Fibroblast of lung (primary cell): ENCODE measurements at regions not wholly inside any gene's neighbourhood (a gene's known extent, or its start where the extent isn't known, plus 50 kb on each side); places are given as distances from the start of the nearest gene placed in this dataset.

Experiments used
- CTCF ChIP-seq, 2 donors: IDR thresholded peaks in 1 of 2; conservative IDR thresholded peaks in 1 of 2; 1 replicate in 1 of 2; 2 replicates in 1 of 2; pipeline ENCODE4 v1.5.1; 2011 to 2012; ENCODE audit warnings: low read length in 2 of 2, control low read depth in 1 of 2, inconsistent platforms in 1 of 2, low read depth in 1 of 2, mild to moderate bottlenecking in 1 of 2
- EZH2 ChIP-seq: IDR thresholded peaks from 2 replicates; pipeline ENCODE4 v1.5.1; 2012; ENCODE audit warnings: low read length, control low read depth, mild to moderate bottlenecking; ENCODE audit errors: missing control alignments

- TF ChIP-seq CTCF (conservative IDR thresholded peaks at IDR 0.05 in 1 of 2, IDR thresholded peaks at IDR 0.05 in 1 of 2; ENCODE audit: low read depth in 1 of 2, low read length in 2 of 2) (no peak), EZH2 (no peak)
Measured at GRCh38 chr18:2188258-2188657, 383.0 kb downstream of the METTL4 start.
